PC-9 (cell line): ENCODE measurements at regions not wholly inside any gene's neighbourhood (a gene's known extent, or its start where the extent isn't known, plus 50 kb on each side); places are given as distances from the start of the nearest gene placed in this dataset.
"Not testable (repeated sequence)": the region's sequence is repeated elsewhere in the genome, so short reads cannot be mapped to it uniquely, and the experiment has no call there.

Experiments
- CTCF ChIP-seq: fragments of 200-600 bp; sonication (generic); conservative IDR thresholded peaks from 2 replicates; pipeline ENCODE4 v1.6.1; 2017; ENCODE audit warnings: mixed run types, antibody characterized with exemption, mild to moderate bottlenecking, moderate library complexity
- EZH2 ChIP-seq: fragments of 200-600 bp; sonication (generic); IDR thresholded peaks from 2 replicates; pipeline ENCODE4 v1.8.0; 2017; ENCODE audit warnings: antibody characterized with exemption, low read depth

- not testable (repeated sequence) for TF ChIP-seq CTCF, EZH2
Observed at GRCh38 chr1:100600377-100600776, 62.4 kb downstream of the GPR88 start.
